GM19324 (cell line): ENCODE measurements at regions not wholly inside any gene's neighbourhood (a gene's known extent, or its start where the extent isn't known, plus 50 kb on each side); places are given as distances from the start of the nearest gene placed in this dataset.
"Not testable (repeated sequence)": the region's sequence is repeated elsewhere in the genome, so short reads cannot be mapped to it uniquely, and the experiment has no call there.

Experiments
- ATAC-seq: cut with Tn5 transposase; IDR thresholded peaks from one replicate; pipeline ENCODE4 v1.9.1; 2021; ENCODE audit warnings: mild to moderate bottlenecking, moderate library complexity; ENCODE audit not compliant: unreplicated experiment, low FRiP score

- ATAC-seq: no peak
Measured at GRCh38 chr14:105879867-105880561, 353.6 kb downstream of the TMEM121 start.

GRCh38 chr14:105880616-105881015 lies 354.2 kb downstream of the TMEM121 start:
- ATAC-seq: no peak

GRCh38 chr14:105881021-105881930 lies 354.9 kb downstream of the TMEM121 start:
- ATAC-seq: no peak

GRCh38 chr14:105882011-105882410 lies 355.6 kb downstream of the TMEM121 start:
- not testable (repeated sequence) for ATAC-seq

- ATAC-seq: no peak
Measured at GRCh38 chr14:105882626-105883025, 356.2 kb downstream of the TMEM121 start.

GRCh38 chr14:105883066-105884005 lies 357.0 kb downstream of the TMEM121 start:
- no peak for ATAC-seq

GRCh38 chr14:105884192-105884807 lies 357.9 kb downstream of the TMEM121 start:
- ATAC-seq: not testable (repeated sequence)

GRCh38 chr14:105884808-105885281 lies 358.5 kb downstream of the TMEM121 start:
- no peak for ATAC-seq

- no peak for ATAC-seq
Measured at GRCh38 chr14:105885561-105886320, 359.4 kb downstream of the TMEM121 start.

GRCh38 chr14:105886791-105887191 lies 360.4 kb downstream of the TMEM121 start:
- not testable (repeated sequence) for ATAC-seq

GRCh38 chr14:105887692-105888091 lies 361.3 kb downstream of the TMEM121 start:
- no peak for ATAC-seq

- ATAC-seq: no peak
Measured at GRCh38 chr14:105888151-105888550, 361.8 kb downstream of the TMEM121 start.

GRCh38 chr14:105888784-105889665 lies 362.6 kb downstream of the TMEM121 start:
- no peak for ATAC-seq

GRCh38 chr14:105889666-105890473 lies 363.5 kb downstream of the TMEM121 start:
- ATAC-seq: no peak

GRCh38 chr14:105890474-105891220 lies 364.3 kb downstream of the TMEM121 start:
- ATAC-seq: no peak

- ATAC-seq: no peak
Measured at GRCh38 chr14:105891221-105891602, 364.8 kb downstream of the TMEM121 start.
